ENCODE measurements at regions not wholly inside any gene's neighbourhood (a gene's known extent, or its start where the extent isn't known, plus 50 kb on each side); places are given as distances from the start of the nearest gene placed in this dataset.

GRCh38 chr14:87691042-87691881, 301.7 kb downstream of the GALC start:
- Histone ChIP-seq H3K27ac (ENCODE audit: low read depth, low read length) (no peak overlapping the region), H3K4me3 (ENCODE audit: low read length) (no peak overlapping the region), H3K27me3 (ENCODE audit: control insufficient read depth, insufficient read depth, low read length, poor library complexity, severe bottlenecking) (no peaks in the 10 kb centered on the region), H3K9me3 (ENCODE audit: control insufficient read depth, low read length) (no peaks in the 10 kb centered on the region), H3K4me1 (ENCODE audit: control insufficient read depth, insufficient read depth, low read length) (peaks cover 2% of the 10 kb centered on the region), H3K9ac (ENCODE audit: extremely low read depth, low read length, poor library complexity, severe bottlenecking) (no peak overlapping the region), H3K36me3 (ENCODE audit: control insufficient read depth, insufficient read depth, low read length) (no peaks in the 10 kb centered on the region)
- H3K27ac Mint-ChIP-seq = no peak overlapping the region
- 93 to 96% methylated on average over 4 to 14 of the region's 15 CpGs for WGBS, 2 experiments (ENCODE audit: insufficient coverage in 1 of 2, insufficient read length in 1 of 2)
- peaks cover 14% of the 10 kb centered on the region for H3K4me1 Mint-ChIP-seq
- H3K9me3 Mint-ChIP-seq = no peaks in the 10 kb centered on the region
- no peak for DNase-seq
- no peaks in the 10 kb centered on the region for H3K36me3 Mint-ChIP-seq (ENCODE audit: low read depth)
- no peaks in the 10 kb centered on the region for H3K27me3 Mint-ChIP-seq (ENCODE audit: insufficient read depth)
- TF ChIP-seq CTCF (conservative IDR thresholded peaks at IDR 0.05) = no peak
- no peak overlapping the region for H3K4me3 Mint-ChIP-seq

- no peak overlapping the region for H3K27ac ChIP-seq (ENCODE audit: low read depth, low read length)
- H3K4me1 Mint-ChIP-seq = peaks cover 14% of the 10 kb centered on the region
- TF ChIP-seq CTCF (conservative IDR thresholded peaks at IDR 0.05) = no peak
- H3K4me3 ChIP-seq (ENCODE audit: low read length) = no peak overlapping the region
- peaks cover 2% of the 10 kb centered on the region for H3K4me1 ChIP-seq (ENCODE audit: control insufficient read depth, insufficient read depth, low read length)
- H3K36me3 Mint-ChIP-seq (ENCODE audit: low read depth) = no peaks in the 10 kb centered on the region
- H3K9ac ChIP-seq (ENCODE audit: extremely low read depth, low read length, poor library complexity, severe bottlenecking) = no peak overlapping the region
- H3K9me3 Mint-ChIP-seq = no peaks in the 10 kb centered on the region
- peak overlapping the region; percentile 19 for H3K4me3 Mint-ChIP-seq
- 57 to 65% methylated on average over 3 of the region's 3 CpGs for WGBS, 2 experiments (ENCODE audit: insufficient coverage in 1 of 2, insufficient read length in 1 of 2)
- no peaks in the 10 kb centered on the region for H3K9me3 ChIP-seq (ENCODE audit: control insufficient read depth, low read length)
- H3K36me3 ChIP-seq (ENCODE audit: control insufficient read depth, insufficient read depth, low read length) = no peaks in the 10 kb centered on the region
- H3K27me3 Mint-ChIP-seq (ENCODE audit: insufficient read depth) = no peaks in the 10 kb centered on the region
- no peaks in the 10 kb centered on the region for H3K27me3 ChIP-seq (ENCODE audit: control insufficient read depth, insufficient read depth, low read length, poor library complexity, severe bottlenecking)
- peak; percentile 62 for DNase-seq
- no peak overlapping the region for H3K27ac Mint-ChIP-seq
These were observed 302.8 kb downstream of the GALC start for GRCh38 chr14:87690076-87690613.

- no peak overlapping the region for H3K27ac Mint-ChIP-seq
These were observed 304.5 kb downstream of the GALC start for GRCh38 chr14:87688524-87688923.

More at GRCh38 chr14:87688524-87688923, 304.5 kb downstream of the GALC start:
- H3K4me1 Mint-ChIP-seq = peaks cover 14% of the 10 kb centered on the region
- peaks cover 8% of the 10 kb centered on the region for H3K9me3 Mint-ChIP-seq
- Histone ChIP-seq H3K27ac (ENCODE audit: low read depth, low read length) (peak overlapping the region; percentile 71), H3K4me3 (ENCODE audit: low read length) (no peak overlapping the region), H3K36me3 (ENCODE audit: control insufficient read depth, insufficient read depth, low read length) (no peaks in the 10 kb centered on the region), H3K9me3 (ENCODE audit: control insufficient read depth, low read length) (peaks cover 1% of the 10 kb centered on the region), H3K27me3 (ENCODE audit: control insufficient read depth, insufficient read depth, low read length, poor library complexity, severe bottlenecking) (no peaks in the 10 kb centered on the region), H3K9ac (ENCODE audit: extremely low read depth, low read length, poor library complexity, severe bottlenecking) (no peak overlapping the region), H3K4me1 (ENCODE audit: control insufficient read depth, insufficient read depth, low read length) (peaks cover 2% of the 10 kb centered on the region)
- no peaks in the 10 kb centered on the region for H3K36me3 Mint-ChIP-seq (ENCODE audit: low read depth)
- WGBS, 2 experiments (ENCODE audit: insufficient coverage in 1 of 2, insufficient read length in 1 of 2) = 79 to 92% methylated on average over 2 of the region's 3 CpGs
- H3K4me3 Mint-ChIP-seq = no peak overlapping the region
- no peak for TF ChIP-seq CTCF (conservative IDR thresholded peaks at IDR 0.05)
- no peaks in the 10 kb centered on the region for H3K27me3 Mint-ChIP-seq (ENCODE audit: insufficient read depth)
- DNase-seq = no peak

Data from endodermal cell (in vitro differentiated cells).